SK-N-SH (cell line): ENCODE measurements at regions not wholly inside any gene's neighbourhood (a gene's known extent, or its start where the extent isn't known, plus 50 kb on each side); places are given as distances from the start of the nearest gene placed in this dataset.

ENCODE experiments used
- CTCF ChIA-PET: fragments of 300-600, 350-600 bp; formaldehyde crosslinking; extraction: SDS; loops from one replicate; lab custom pipeline; 2021; lab: Yijun Ruan, JAX
- POLR2A ChIA-PET: fragments of 350-600 bp; sonication (Branson Sonifier 250); formaldehyde crosslinking; extraction: SDS; loops from one replicate; lab custom pipeline; 2020; ENCODE audit warnings: antibody characterized with exemption, inconsistent platforms; lab: Yijun Ruan, JAX
- DNase-seq: peaks from one replicate; pipeline ENCODE4 v3.0.0; 2012
- H2AFZ ChIP-seq: fragments of 200-600 bp; sonication (generic); 2 replicates; pipeline ENCODE4 v1.8.1; 2016; ENCODE audit warnings: antibody characterized with exemption, mild to moderate bottlenecking, low read depth
- H3F3A ChIP-seq: fragments of 200-600 bp; sonication (generic); replicated peaks from 2 replicates; pipeline ENCODE3; 2016; ENCODE audit warnings: antibody characterized with exemption, mild to moderate bottlenecking; ENCODE audit not compliant: insufficient read depth
- H3K27ac ChIP-seq, 2 experiments: fragments of 200-500 bp in 1 of 2; fragments of 200-600 bp in 1 of 2; sonication (Bioruptor generic) in 1 of 2; sonication (generic), shearing (Covaris generic) in 1 of 2; 2 replicates each; pipeline versions ENCODE4 v1.5.1 to v1.6.1; 2014 to 2016; ENCODE audit warnings: low read depth in 2 of 2, inconsistent platforms in 1 of 2, low read length in 1 of 2, mild to moderate bottlenecking in 1 of 2, mixed read lengths in 1 of 2
- H3K27me3 ChIP-seq: fragments of 200-600 bp; sonication (generic), shearing (Covaris generic); 2 replicates; pipeline ENCODE4 v1.6.1; 2016; ENCODE audit warnings: mixed run types; ENCODE audit not compliant: insufficient read depth
- H3K36me3 ChIP-seq, 2 experiments: fragments of 200-500 bp in 1 of 2; fragments of 200-600 bp in 1 of 2; sonication (Bioruptor generic) in 1 of 2; sonication (generic) in 1 of 2; replicated peaks in 1 of 2; 2 replicates each; pipeline versions ENCODE3 to v1.5.1; 2014 to 2016; ENCODE audit warnings: low read length in 1 of 2, mild to moderate bottlenecking in 1 of 2; ENCODE audit not compliant: insufficient read depth in 2 of 2, control insufficient read depth in 1 of 2
- H3K4me1 ChIP-seq, 2 experiments: fragments of 200-500 bp in 1 of 2; fragments of 200-600 bp in 1 of 2; sonication (Bioruptor generic) in 1 of 2; sonication (generic), shearing (Covaris generic) in 1 of 2; 2 replicates each; pipeline versions ENCODE4 v1.5.1 to v1.6.1; 2014 to 2016; ENCODE audit warnings: low read depth in 1 of 2, low read length in 1 of 2, mixed run types in 1 of 2; ENCODE audit not compliant: insufficient read depth in 2 of 2, control insufficient read depth in 1 of 2
- H3K4me2 ChIP-seq: fragments of 200-600 bp; sonication (generic), shearing (Covaris generic); 2 replicates; pipeline ENCODE4 v1.6.1; 2017; ENCODE audit warnings: mixed run types
- H3K4me3 ChIP-seq, 2 experiments: fragments of 200-500 bp in 1 of 2; fragments of 200-600 bp in 1 of 2; sonication (Bioruptor generic) in 1 of 2; sonication (generic), shearing (Covaris generic) in 1 of 2; 2 replicates each; pipeline versions ENCODE4 v1.5.1 to v1.8.1; 2014 to 2016; ENCODE audit warnings: low read depth in 2 of 2, inconsistent platforms in 1 of 2, low read length in 1 of 2, mild to moderate bottlenecking in 1 of 2, mixed read lengths in 1 of 2, moderate library complexity in 1 of 2
- H3K79me2 ChIP-seq: fragments of 200-600 bp; sonication (generic); 2 replicates; pipeline ENCODE4 v1.8.1; 2017; ENCODE audit warnings: mild to moderate bottlenecking; ENCODE audit not compliant: insufficient read depth
- H3K9ac ChIP-seq: fragments of 200-600 bp; sonication (generic); 2 replicates; pipeline ENCODE4 v1.6.1; 2017; ENCODE audit warnings: mixed run types
- H3K9me2 ChIP-seq: fragments of 200-600 bp; sonication (generic); 2 replicates; pipeline ENCODE4 v1.6.1; 2017; ENCODE audit warnings: mixed run types
- H3K9me3 ChIP-seq: fragments of 200-600 bp; sonication (generic); 2 replicates; pipeline ENCODE4 v1.6.1; 2017; ENCODE audit warnings: mixed run types, mild to moderate bottlenecking, moderate library complexity
- H4K20me1 ChIP-seq: fragments of 200-600 bp; sonication (generic); 2 replicates; pipeline ENCODE4 v1.6.1; 2017; ENCODE audit warnings: mild to moderate bottlenecking, mixed run types; ENCODE audit not compliant: insufficient read depth
- EP300 ChIP-seq, 2 experiments: IDR thresholded peaks; 2 replicates each; pipeline versions ENCODE4 v1.4.0 to v1.6.1; 2012; ENCODE audit warnings: borderline replicate concordance in 1 of 2, low read depth in 1 of 2, low read length in 1 of 2
- FOSL2 ChIP-seq: IDR thresholded peaks from 2 replicates; pipeline ENCODE4 v1.4.0; 2012; ENCODE audit warnings: low read depth, mild to moderate bottlenecking, moderate library complexity, borderline replicate concordance
- MXI1 ChIP-seq: IDR thresholded peaks from 2 replicates; pipeline ENCODE4 v1.6.1; 2012; ENCODE audit warnings: mild to moderate bottlenecking, low read depth, low read length, improper control_type of control experiment
- RXRA ChIP-seq: IDR thresholded peaks from 2 replicates; pipeline ENCODE4 v1.4.0; 2012; ENCODE audit warnings: low read depth, mild to moderate bottlenecking, borderline replicate concordance
- SIN3A ChIP-seq: IDR thresholded peaks from 2 replicates; pipeline ENCODE4 v1.6.1; 2012; ENCODE audit warnings: low read depth, mild to moderate bottlenecking, low read length, moderate library complexity, borderline replicate concordance
- WGBS: methylation state at CpG from one replicate; pipeline ENCODE4 v1.1.6; 2017; ENCODE audit warnings: low lambda C conversion rate; 5-methylcytosine and 5-hydroxymethylcytosine counted together
- TF ChIP-seq, protein P1 (sequence below): IDR thresholded peaks from 2 replicates; pipeline ENCODE4 v1.6.1; 2012; ENCODE audit warnings: mild to moderate bottlenecking, low read depth, low read length, moderate library complexity
- TF ChIP-seq, protein P2 (sequence below): fragments of 200-600 bp; sonication (generic); IDR thresholded peaks from 2 replicates; pipeline ENCODE4 v1.6.1; 2017; ENCODE audit warnings: antibody characterized with exemption, mild to moderate bottlenecking, moderate library complexity
- TF ChIP-seq, protein P3 (sequence below): IDR thresholded peaks from 2 replicates; pipeline ENCODE4; 2012
- TF ChIP-seq, protein P4 (sequence below): IDR thresholded peaks from 2 replicates; pipeline ENCODE4 v1.4.0; 2012; ENCODE audit warnings: low read depth, borderline replicate concordance

DNA sequence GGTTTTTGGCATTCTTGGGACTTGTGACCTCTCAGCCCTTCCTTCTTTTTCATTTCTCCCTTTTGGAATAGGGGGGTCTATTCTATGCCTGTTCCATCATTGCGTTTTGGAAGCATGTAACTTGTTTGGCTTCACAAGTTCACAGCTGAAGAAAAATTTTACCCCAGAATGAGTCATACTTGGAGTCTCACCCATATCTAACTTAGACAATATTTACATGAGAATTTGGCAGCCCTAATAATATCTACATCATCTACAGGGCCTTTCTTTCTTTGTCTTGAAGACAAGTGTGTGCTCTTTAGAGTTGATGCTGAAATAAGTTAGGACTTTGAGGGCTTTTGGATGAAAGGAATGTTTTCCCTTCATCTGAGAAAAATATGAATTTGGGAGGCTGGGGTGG is 1312.9 kb upstream of the FLRT2 start:
- ChIA-PET POLR2A (no interaction called here), CTCF (no interaction called here)
- Histone ChIP-seq H3K27ac (no peak overlapping the region), H2AFZ (no peak overlapping the region), H3K9ac (no peak overlapping the region), H3K4me1 (no peaks in the 10 kb centered on the region), H3K9me3 (no peaks in the 10 kb centered on the region), H3K4me2 (no peak overlapping the region), H4K20me1 (no peaks in the 10 kb centered on the region), H3F3A (no peaks in the 10 kb centered on the region), H3K27me3 (no peaks in the 10 kb centered on the region), H3K79me2 (no peaks in the 10 kb centered on the region), H3K36me3 (no peaks in the 10 kb centered on the region), H3K9me2 (no peaks in the 10 kb centered on the region), H3K4me3 (no peak overlapping the region)
- 0% methylated on average over 1 of the region's 1 CpG for WGBS
- TF ChIP-seq, protein P1, sequence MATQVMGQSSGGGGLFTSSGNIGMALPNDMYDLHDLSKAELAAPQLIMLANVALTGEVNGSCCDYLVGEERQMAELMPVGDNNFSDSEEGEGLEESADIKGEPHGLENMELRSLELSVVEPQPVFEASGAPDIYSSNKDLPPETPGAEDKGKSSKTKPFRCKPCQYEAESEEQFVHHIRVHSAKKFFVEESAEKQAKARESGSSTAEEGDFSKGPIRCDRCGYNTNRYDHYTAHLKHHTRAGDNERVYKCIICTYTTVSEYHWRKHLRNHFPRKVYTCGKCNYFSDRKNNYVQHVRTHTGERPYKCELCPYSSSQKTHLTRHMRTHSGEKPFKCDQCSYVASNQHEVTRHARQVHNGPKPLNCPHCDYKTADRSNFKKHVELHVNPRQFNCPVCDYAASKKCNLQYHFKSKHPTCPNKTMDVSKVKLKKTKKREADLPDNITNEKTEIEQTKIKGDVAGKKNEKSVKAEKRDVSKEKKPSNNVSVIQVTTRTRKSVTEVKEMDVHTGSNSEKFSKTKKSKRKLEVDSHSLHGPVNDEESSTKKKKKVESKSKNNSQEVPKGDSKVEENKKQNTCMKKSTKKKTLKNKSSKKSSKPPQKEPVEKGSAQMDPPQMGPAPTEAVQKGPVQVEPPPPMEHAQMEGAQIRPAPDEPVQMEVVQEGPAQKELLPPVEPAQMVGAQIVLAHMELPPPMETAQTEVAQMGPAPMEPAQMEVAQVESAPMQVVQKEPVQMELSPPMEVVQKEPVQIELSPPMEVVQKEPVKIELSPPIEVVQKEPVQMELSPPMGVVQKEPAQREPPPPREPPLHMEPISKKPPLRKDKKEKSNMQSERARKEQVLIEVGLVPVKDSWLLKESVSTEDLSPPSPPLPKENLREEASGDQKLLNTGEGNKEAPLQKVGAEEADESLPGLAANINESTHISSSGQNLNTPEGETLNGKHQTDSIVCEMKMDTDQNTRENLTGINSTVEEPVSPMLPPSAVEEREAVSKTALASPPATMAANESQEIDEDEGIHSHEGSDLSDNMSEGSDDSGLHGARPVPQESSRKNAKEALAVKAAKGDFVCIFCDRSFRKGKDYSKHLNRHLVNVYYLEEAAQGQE: no peak
- TF ChIP-seq FOSL2 (no peak), EP300 (IDR thresholded peaks at IDR 0.05; ENCODE audit: borderline replicate concordance in 1 of 2, low read depth in 1 of 2, low read length in 1 of 2) (no peak), MXI1 (no peak), SIN3A (no peak), RXRA (no peak)
- TF ChIP-seq, protein P2, sequence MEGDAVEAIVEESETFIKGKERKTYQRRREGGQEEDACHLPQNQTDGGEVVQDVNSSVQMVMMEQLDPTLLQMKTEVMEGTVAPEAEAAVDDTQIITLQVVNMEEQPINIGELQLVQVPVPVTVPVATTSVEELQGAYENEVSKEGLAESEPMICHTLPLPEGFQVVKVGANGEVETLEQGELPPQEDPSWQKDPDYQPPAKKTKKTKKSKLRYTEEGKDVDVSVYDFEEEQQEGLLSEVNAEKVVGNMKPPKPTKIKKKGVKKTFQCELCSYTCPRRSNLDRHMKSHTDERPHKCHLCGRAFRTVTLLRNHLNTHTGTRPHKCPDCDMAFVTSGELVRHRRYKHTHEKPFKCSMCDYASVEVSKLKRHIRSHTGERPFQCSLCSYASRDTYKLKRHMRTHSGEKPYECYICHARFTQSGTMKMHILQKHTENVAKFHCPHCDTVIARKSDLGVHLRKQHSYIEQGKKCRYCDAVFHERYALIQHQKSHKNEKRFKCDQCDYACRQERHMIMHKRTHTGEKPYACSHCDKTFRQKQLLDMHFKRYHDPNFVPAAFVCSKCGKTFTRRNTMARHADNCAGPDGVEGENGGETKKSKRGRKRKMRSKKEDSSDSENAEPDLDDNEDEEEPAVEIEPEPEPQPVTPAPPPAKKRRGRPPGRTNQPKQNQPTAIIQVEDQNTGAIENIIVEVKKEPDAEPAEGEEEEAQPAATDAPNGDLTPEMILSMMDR: no peak
- TF ChIP-seq, protein P3, sequence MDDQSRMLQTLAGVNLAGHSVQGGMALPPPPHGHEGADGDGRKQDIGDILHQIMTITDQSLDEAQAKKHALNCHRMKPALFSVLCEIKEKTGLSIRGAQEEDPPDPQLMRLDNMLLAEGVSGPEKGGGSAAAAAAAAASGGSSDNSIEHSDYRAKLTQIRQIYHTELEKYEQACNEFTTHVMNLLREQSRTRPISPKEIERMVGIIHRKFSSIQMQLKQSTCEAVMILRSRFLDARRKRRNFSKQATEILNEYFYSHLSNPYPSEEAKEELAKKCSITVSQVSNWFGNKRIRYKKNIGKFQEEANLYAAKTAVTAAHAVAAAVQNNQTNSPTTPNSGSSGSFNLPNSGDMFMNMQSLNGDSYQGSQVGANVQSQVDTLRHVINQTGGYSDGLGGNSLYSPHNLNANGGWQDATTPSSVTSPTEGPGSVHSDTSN: no peak
- TF ChIP-seq, protein P4, sequence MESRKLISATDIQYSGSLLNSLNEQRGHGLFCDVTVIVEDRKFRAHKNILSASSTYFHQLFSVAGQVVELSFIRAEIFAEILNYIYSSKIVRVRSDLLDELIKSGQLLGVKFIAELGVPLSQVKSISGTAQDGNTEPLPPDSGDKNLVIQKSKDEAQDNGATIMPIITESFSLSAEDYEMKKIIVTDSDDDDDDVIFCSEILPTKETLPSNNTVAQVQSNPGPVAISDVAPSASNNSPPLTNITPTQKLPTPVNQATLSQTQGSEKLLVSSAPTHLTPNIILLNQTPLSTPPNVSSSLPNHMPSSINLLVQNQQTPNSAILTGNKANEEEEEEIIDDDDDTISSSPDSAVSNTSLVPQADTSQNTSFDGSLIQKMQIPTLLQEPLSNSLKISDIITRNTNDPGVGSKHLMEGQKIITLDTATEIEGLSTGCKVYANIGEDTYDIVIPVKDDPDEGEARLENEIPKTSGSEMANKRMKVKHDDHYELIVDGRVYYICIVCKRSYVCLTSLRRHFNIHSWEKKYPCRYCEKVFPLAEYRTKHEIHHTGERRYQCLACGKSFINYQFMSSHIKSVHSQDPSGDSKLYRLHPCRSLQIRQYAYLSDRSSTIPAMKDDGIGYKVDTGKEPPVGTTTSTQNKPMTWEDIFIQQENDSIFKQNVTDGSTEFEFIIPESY: no peak
- no peak for DNase-seq
